Lung (tissue), 11 donors: ENCODE measurements at regions not wholly inside any gene's neighbourhood (a gene's known extent, or its start where the extent isn't known, plus 50 kb on each side); places are given as distances from the start of the nearest gene placed in this dataset.

ENCODE experiments used
- ATAC-seq: fragments of 200-7000 bp; cut with Tn5 transposase; one replicate; pipeline ENCODE4 v1.9.1; 2020; ENCODE audit warnings: moderate number of reproducible peaks; ENCODE audit not compliant: insufficient read depth, low FRiP score
- DNase-seq, 3 donors: peaks; one replicate each; pipeline ENCODE4 v3.0.0-alpha.2; 2013 to 2017
- H3K27ac ChIP-seq, 2 donors: one replicate each; pipeline ENCODE4 v1.5.1; 2013; ENCODE audit warnings: mild to moderate bottlenecking in 2 of 2, moderate library complexity in 2 of 2, control low read depth in 1 of 2, inconsistent platforms in 1 of 2, low read depth in 1 of 2, low read length in 1 of 2
- H3K27me3 ChIP-seq, 3 donors: one replicate each; pipeline ENCODE4 v1.5.1; 2013; ENCODE audit warnings: low read length in 2 of 3; ENCODE audit not compliant: control insufficient read depth in 3 of 3, insufficient read depth in 3 of 3
- H3K36me3 ChIP-seq, 4 donors: one replicate each; pipeline ENCODE4 v1.5.1; 2013; ENCODE audit warnings: low read length in 4 of 4, mild to moderate bottlenecking in 1 of 4, moderate library complexity in 1 of 4; ENCODE audit not compliant: control insufficient read depth in 4 of 4, insufficient read depth in 4 of 4
- H3K4me1 ChIP-seq, 5 donors: one replicate each; pipeline ENCODE4 v1.5.1; 2013; ENCODE audit warnings: low read length in 5 of 5, mild to moderate bottlenecking in 2 of 5, moderate library complexity in 1 of 5; ENCODE audit not compliant: control insufficient read depth in 5 of 5, insufficient read depth in 5 of 5
- H3K4me3 ChIP-seq: one replicate; pipeline ENCODE4 v1.5.1; 2013; ENCODE audit warnings: mild to moderate bottlenecking, control low read depth, moderate library complexity
- H3K9ac ChIP-seq, 2 donors: one replicate each; pipeline ENCODE4 v1.5.1; 2013; ENCODE audit warnings: low read length in 2 of 2, control low read depth in 1 of 2; ENCODE audit not compliant: insufficient read depth in 1 of 2
- H3K9me3 ChIP-seq, 4 donors: one replicate each; pipeline ENCODE4 v1.5.1; 2013; ENCODE audit warnings: low read length in 3 of 4, mild to moderate bottlenecking in 1 of 4, moderate library complexity in 1 of 4; ENCODE audit not compliant: control insufficient read depth in 4 of 4, insufficient read depth in 3 of 4
- WGBS, 2 donors: extraction: QIAGEN DNeasy Blood & Tissue Kit; methylation state at CpG; one replicate each; pipeline ENCODE4 v1.1.7; 2013; 5-methylcytosine and 5-hydroxymethylcytosine counted together
- TF ChIP-seq, protein P1 (sequence below): IDR thresholded peaks from 2 replicates; pipeline ENCODE4 v1.5.1; 2012; ENCODE audit warnings: mild to moderate bottlenecking; ENCODE audit errors: control extremely low read depth, extremely low read depth
- donor health status: control.
- donor health status: control.
- donor health status: Bipolar disorder and iron deficiency.
- donor health status: healthy.
- donor health status: DM: yes; HTN: yes; CAD: no.

DNA sequence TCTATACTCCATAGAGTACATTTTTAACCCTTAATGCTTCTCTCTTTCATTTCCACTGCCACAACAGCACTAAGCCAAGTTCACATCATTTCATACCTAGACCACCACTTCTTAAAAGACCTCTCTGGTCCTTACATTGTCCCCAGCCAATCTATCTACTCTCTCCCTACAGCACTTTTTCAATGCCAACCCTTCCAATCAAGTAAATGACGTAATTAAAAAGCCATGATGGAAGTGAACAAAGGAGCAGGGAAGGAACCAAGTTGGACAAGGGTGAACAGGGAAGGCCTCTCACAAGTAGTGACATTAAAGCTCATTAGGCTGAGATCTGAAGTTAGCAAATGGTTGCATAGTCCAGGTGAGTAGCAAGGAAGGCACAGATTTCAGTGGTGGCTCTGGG lies 195.1 kb upstream of the CCDC150 start:
- H3K4me3 ChIP-seq, result no peak overlapping the region
- 93 to 95% methylated on average over 1 of the region's 1 CpG for whole genome bisulfite sequencing, 2 donors
- ATAC-seq (no peak), DNase-seq (no peak)
- TF ChIP-seq, protein P1, sequence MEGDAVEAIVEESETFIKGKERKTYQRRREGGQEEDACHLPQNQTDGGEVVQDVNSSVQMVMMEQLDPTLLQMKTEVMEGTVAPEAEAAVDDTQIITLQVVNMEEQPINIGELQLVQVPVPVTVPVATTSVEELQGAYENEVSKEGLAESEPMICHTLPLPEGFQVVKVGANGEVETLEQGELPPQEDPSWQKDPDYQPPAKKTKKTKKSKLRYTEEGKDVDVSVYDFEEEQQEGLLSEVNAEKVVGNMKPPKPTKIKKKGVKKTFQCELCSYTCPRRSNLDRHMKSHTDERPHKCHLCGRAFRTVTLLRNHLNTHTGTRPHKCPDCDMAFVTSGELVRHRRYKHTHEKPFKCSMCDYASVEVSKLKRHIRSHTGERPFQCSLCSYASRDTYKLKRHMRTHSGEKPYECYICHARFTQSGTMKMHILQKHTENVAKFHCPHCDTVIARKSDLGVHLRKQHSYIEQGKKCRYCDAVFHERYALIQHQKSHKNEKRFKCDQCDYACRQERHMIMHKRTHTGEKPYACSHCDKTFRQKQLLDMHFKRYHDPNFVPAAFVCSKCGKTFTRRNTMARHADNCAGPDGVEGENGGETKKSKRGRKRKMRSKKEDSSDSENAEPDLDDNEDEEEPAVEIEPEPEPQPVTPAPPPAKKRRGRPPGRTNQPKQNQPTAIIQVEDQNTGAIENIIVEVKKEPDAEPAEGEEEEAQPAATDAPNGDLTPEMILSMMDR, result no peak
- no peaks in the 10 kb centered on the region for H3K9me3 ChIP-seq
- peaks cover 0 to 7% (median 0%) of the 10 kb centered on the region in 5 donors for H3K4me1 ChIP-seq
- H3K9ac ChIP-seq, result no peak overlapping the region
- no peaks in the 10 kb centered on the region for H3K27me3 ChIP-seq
- no peak overlapping the region for H3K27ac ChIP-seq
- H3K36me3 ChIP-seq, result no peaks in the 10 kb centered on the region

DNA sequence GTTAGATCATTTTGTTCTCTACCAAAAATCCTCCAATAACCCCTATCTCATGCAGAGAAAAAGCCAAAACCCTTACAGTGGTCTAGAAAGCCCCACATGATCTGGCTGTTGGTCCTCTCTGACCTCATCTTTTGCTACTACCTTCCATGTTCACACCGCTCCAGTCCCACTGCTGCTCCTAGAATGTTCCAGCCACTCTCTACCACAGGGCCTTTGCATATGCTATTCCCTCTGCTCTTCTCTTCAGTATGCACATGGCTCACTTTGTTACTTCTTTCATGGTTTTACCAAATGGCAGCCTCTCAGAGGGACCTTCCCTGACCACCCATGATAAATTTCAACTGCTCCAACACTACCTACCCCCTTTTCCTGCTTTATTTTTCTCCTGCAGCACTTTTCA lies 193.5 kb upstream of the CCDC150 start:
- H3K4me1 ChIP-seq, result peaks cover 0 to 3% (median 0%) of the 10 kb centered on the region in 5 donors
- H3K4me3 ChIP-seq, result no peak overlapping the region
- no peak overlapping the region for H3K27ac ChIP-seq
- no peak overlapping the region for H3K9ac ChIP-seq
- no peaks in the 10 kb centered on the region for H3K36me3 ChIP-seq
- H3K9me3 ChIP-seq, result no peaks in the 10 kb centered on the region
- no peak for DNase-seq
- no peak for ATAC-seq
- TF ChIP-seq, protein P1, result no peak
- 88 to 100% methylated on average over 1 of the region's 1 CpG for WGBS, 2 donors
- H3K27me3 ChIP-seq, result no peaks in the 10 kb centered on the region

DNA sequence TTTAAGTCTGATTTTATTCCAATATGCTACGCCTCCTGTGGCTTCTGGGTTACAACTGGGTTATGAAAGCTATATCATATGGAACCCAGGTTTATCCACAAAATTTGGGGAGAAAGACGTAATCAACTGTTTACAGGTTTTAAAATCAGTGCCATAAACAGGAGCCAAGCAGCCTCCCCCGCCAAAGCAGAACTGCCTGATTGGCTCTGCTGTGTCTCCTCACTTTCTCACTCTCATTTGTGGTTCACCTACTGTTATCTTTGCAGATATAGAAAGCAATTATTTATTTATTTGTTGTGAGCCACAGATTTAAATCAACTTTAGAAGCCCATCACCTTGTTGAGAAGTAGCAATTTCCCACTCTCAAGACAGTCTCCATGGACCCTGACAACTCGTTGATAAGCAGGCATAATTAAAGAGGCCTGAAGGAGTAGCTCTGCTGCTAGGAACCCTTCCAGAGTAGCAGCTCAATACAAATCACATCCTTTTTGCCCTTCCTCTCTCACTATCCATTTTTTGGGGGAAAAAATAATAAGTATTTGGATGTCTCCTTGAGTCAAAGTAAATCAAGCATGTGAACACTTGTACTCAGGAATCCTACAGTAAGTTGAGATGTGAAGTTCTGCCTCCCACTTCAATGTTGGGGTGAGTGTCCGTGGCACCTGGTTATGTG lies 191.0 kb upstream of the CCDC150 start:
- TF ChIP-seq, protein P1, result no peak
- no peaks in the 10 kb centered on the region for H3K36me3 ChIP-seq
- no peak overlapping the region for H3K4me3 ChIP-seq
- no peak overlapping the region for H3K27ac ChIP-seq
- no peak for ATAC-seq
- H3K9me3 ChIP-seq, result no peaks in the 10 kb centered on the region
- no peak overlapping the region for H3K9ac ChIP-seq
- DNase-seq, result no peak
- H3K27me3 ChIP-seq, result no peaks in the 10 kb centered on the region
- no peaks in the 10 kb centered on the region for H3K4me1 ChIP-seq
- 89 to 90% methylated on average over 5 of the region's 5 CpGs for WGBS, 2 donors

DNA sequence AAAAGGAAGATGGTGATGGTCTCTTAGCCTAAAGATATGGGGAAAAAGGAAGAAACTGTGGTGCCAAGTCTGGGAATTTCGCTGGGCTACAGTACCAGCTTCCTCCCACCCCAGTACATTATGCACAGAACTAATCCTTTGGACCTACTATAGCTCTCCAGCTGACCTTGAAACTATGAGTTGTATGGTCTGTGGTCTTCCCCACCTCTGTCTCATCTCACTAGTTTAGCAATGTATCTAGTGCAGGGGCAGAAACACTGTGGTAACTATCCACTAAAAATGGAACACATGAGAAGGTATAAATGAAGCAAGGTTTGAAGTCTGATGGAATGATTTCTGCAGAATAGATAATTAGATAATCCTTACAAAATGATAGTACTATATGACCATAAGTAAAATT lies 190.4 kb upstream of the CCDC150 start:
- ATAC-seq (no peak), DNase-seq (no peak)
- Histone ChIP-seq H3K9me3 (no peaks in the 10 kb centered on the region), H3K4me3 (no peak overlapping the region), H3K36me3 (no peaks in the 10 kb centered on the region), H3K4me1 (no peaks in the 10 kb centered on the region), H3K9ac (no peak overlapping the region), H3K27me3 (no peaks in the 10 kb centered on the region), H3K27ac (no peak overlapping the region)
- 81 to 97% methylated on average over 1 of the region's 1 CpG for WGBS, 2 donors
- TF ChIP-seq, protein P1, result no peak
